SK-N-SH (cell line): ENCODE measurements at regions not wholly inside any gene's neighbourhood (a gene's known extent, or its start where the extent isn't known, plus 50 kb on each side); places are given as distances from the start of the nearest gene placed in this dataset.

Source experiments
- CTCF ChIP-seq: fragments of 200-600 bp; sonication (generic); IDR thresholded peaks from 2 replicates; pipeline ENCODE4 v1.6.1; 2017; ENCODE audit warnings: antibody characterized with exemption, mild to moderate bottlenecking, moderate library complexity
- MAX ChIP-seq: IDR thresholded peaks from 2 replicates; pipeline ENCODE4 v1.4.0; 2012; ENCODE audit warnings: low read depth
- NRF1 ChIP-seq: IDR thresholded peaks from 2 replicates; pipeline ENCODE4 v1.6.1; 2012; ENCODE audit warnings: low read depth, mild to moderate bottlenecking, low read length
- TCF12 ChIP-seq: IDR thresholded peaks from 2 replicates; pipeline ENCODE4 v1.4.0; 2012
- USF1 ChIP-seq: IDR thresholded peaks from 2 replicates; pipeline ENCODE4 v1.4.0; 2012; ENCODE audit warnings: low read depth, borderline replicate concordance
- ZBTB33 ChIP-seq: IDR thresholded peaks from 2 replicates; pipeline ENCODE4 v1.4.0; 2012; ENCODE audit warnings: low read depth, borderline replicate concordance

- no peak for TF ChIP-seq CTCF
- no peak for TF ChIP-seq TCF12
- no peak for TF ChIP-seq USF1
- TF ChIP-seq ZBTB33: no peak
- TF ChIP-seq MAX: no peak
- TF ChIP-seq NRF1: no peak
These were observed 454.6 kb upstream of the ANKRD30A start for GRCh38 chr10:36670621-36671402.
